ENCODE measurements at regions not wholly inside any gene's neighbourhood (a gene's known extent, or its start where the extent isn't known, plus 50 kb on each side); places are given as distances from the start of the nearest gene placed in this dataset.
A peak's percentile ranks its signal among the peaks of the same experiment; 100 is the strongest.

GRCh38 chr22:34160141-34160783 lies 240.0 kb upstream of the LARGE1 start:
- TF ChIP-seq CTCF (IDR thresholded peaks at IDR 0.05; ENCODE audit: control insufficient read depth, extremely low read depth, insufficient read depth), result no peak
- DNase-seq (ENCODE audit: low read depth), result no peak
- no peak overlapping the region for H3K4me3 ChIP-seq (ENCODE audit: low read depth, low read length)

GRCh38 chr22:34161431-34162123 lies 241.3 kb upstream of the LARGE1 start:
- TF ChIP-seq CTCF (IDR thresholded peaks at IDR 0.05; ENCODE audit: control insufficient read depth, extremely low read depth, insufficient read depth), result no peak
- no peak for DNase-seq (ENCODE audit: low read depth)
- H3K4me3 ChIP-seq (ENCODE audit: low read depth, low read length), result no peak overlapping the region

GRCh38 chr22:34198976-34199375 lies 278.7 kb upstream of the LARGE1 start:
- no peak for TF ChIP-seq CTCF (IDR thresholded peaks at IDR 0.05; ENCODE audit: control insufficient read depth, extremely low read depth, insufficient read depth)
- no peak for DNase-seq (ENCODE audit: low read depth)
- no peak overlapping the region for H3K4me3 ChIP-seq (ENCODE audit: low read depth, low read length)

GRCh38 chr22:34210301-34210700 lies 290.0 kb upstream of the LARGE1 start:
- no peak overlapping the region for H3K4me3 ChIP-seq (ENCODE audit: low read depth, low read length)
- no peak for TF ChIP-seq CTCF (IDR thresholded peaks at IDR 0.05; ENCODE audit: control insufficient read depth, extremely low read depth, insufficient read depth)
- no peak for DNase-seq (ENCODE audit: low read depth)

- DNase-seq (ENCODE audit: low read depth), result no peak
- TF ChIP-seq CTCF (IDR thresholded peaks at IDR 0.05; ENCODE audit: control insufficient read depth, extremely low read depth, insufficient read depth), result no peak
- H3K4me3 ChIP-seq (ENCODE audit: low read depth, low read length), result no peak overlapping the region
Measured at GRCh38 chr22:34214372-34214771, 294.1 kb upstream of the LARGE1 start.

- DNase-seq (ENCODE audit: low read depth), result no peak
- TF ChIP-seq CTCF (IDR thresholded peaks at IDR 0.05; ENCODE audit: control insufficient read depth, extremely low read depth, insufficient read depth), result no peak
- no peak overlapping the region for H3K4me3 ChIP-seq (ENCODE audit: low read depth, low read length)
Measured at GRCh38 chr22:34225278-34225677, 305.0 kb upstream of the LARGE1 start.

- TF ChIP-seq CTCF (IDR thresholded peaks at IDR 0.05; ENCODE audit: control insufficient read depth, extremely low read depth, insufficient read depth), result peak; percentile 32
- no peak overlapping the region for H3K4me3 ChIP-seq (ENCODE audit: low read depth, low read length)
- peak; percentile 81 for DNase-seq (ENCODE audit: low read depth)
Measured at GRCh38 chr22:34236527-34236926, 316.3 kb upstream of the LARGE1 start.

Data from LNCaP clone FGC (cell line).